CD14-positive monocyte (primary cell): ENCODE measurements at regions not wholly inside any gene's neighbourhood (a gene's known extent, or its start where the extent isn't known, plus 50 kb on each side); places are given as distances from the start of the nearest gene placed in this dataset.

Experiments
- DNase-seq, 3 donors: peaks; one replicate each; pipeline ENCODE4 v3.0.0-alpha.2; 2011 to 2022
- H2AFZ ChIP-seq: 2 replicates; pipeline ENCODE4 v1.6.0; 2012; ENCODE audit warnings: mild to moderate bottlenecking, low read depth, low read length, inconsistent platforms; ENCODE audit not compliant: insufficient read depth, poor library complexity, severe bottlenecking
- H3K27ac ChIP-seq, 2 donors: 1 replicate in 1 of 2; 2 replicates in 1 of 2; pipeline ENCODE4 v1.5.1; 2012 to 2013; ENCODE audit warnings: low read length in 2 of 2, control low read depth in 1 of 2, inconsistent platforms in 1 of 2, low read depth in 1 of 2, mild to moderate bottlenecking in 1 of 2
- H3K27me3 ChIP-seq, 2 donors: one replicate each; pipeline versions ENCODE4 v1.6.0 to v1.6.1; 2011 to 2013; ENCODE audit warnings: low read length in 2 of 2; ENCODE audit not compliant: control insufficient read depth in 2 of 2, insufficient read depth in 2 of 2
- H3K36me3 ChIP-seq, 2 donors: replicated peaks in 1 of 2; 1 replicate in 1 of 2; 2 replicates in 1 of 2; pipeline versions ENCODE4 v1.5.1 to v1.6.1; 2012 to 2013; ENCODE audit warnings: low read length in 2 of 2, control low read depth in 1 of 2, inconsistent platforms in 1 of 2, mild to moderate bottlenecking in 1 of 2; ENCODE audit not compliant: insufficient read depth in 2 of 2, control insufficient read depth in 1 of 2
- H3K4me1 ChIP-seq, 2 donors: 1 replicate in 1 of 2; 2 replicates in 1 of 2; pipeline versions ENCODE4 v1.5.1 to v1.6.1; 2012 to 2013; ENCODE audit warnings: low read length in 2 of 2, control low read depth in 1 of 2, inconsistent platforms in 1 of 2, mild to moderate bottlenecking in 1 of 2, moderate library complexity in 1 of 2; ENCODE audit not compliant: insufficient read depth in 2 of 2, control insufficient read depth in 1 of 2
- H3K4me2 ChIP-seq: replicated peaks from 2 replicates; pipeline ENCODE3; 2012; ENCODE audit warnings: low read length, moderate library complexity, mild to moderate bottlenecking; ENCODE audit not compliant: poor library complexity, severe bottlenecking; ENCODE audit errors: extremely low read depth
- H3K4me3 ChIP-seq, 3 experiments: fragments of 200-600 bp in 1 of 3; sonication (generic) in 1 of 3; replicated peaks in 1 of 3; 1 replicate in 2 of 3; 2 replicates in 1 of 3; pipeline ENCODE4 v1.5.1; 2011 to 2013; ENCODE audit warnings: low read length in 3 of 3, mild to moderate bottlenecking in 3 of 3, control low read depth in 2 of 3, low read depth in 2 of 3, inconsistent platforms in 1 of 3, moderate library complexity in 1 of 3
- H3K79me2 ChIP-seq: 2 replicates; pipeline ENCODE4 v1.6.0; 2012; ENCODE audit warnings: mild to moderate bottlenecking, control low read depth, inconsistent platforms, low read length, moderate library complexity; ENCODE audit not compliant: insufficient read depth
- H3K9ac ChIP-seq: 2 replicates; pipeline ENCODE4 v1.6.0; 2017; ENCODE audit warnings: low read length, mild to moderate bottlenecking; ENCODE audit not compliant: insufficient read depth, poor library complexity, severe bottlenecking
- H3K9me3 ChIP-seq, 2 donors: replicated peaks in 1 of 2; 1 replicate in 1 of 2; 2 replicates in 1 of 2; pipeline versions ENCODE4 v1.5.1 to v1.6.1; 2012 to 2013; ENCODE audit warnings: low read length in 2 of 2, control low read depth in 1 of 2; ENCODE audit not compliant: control insufficient read depth in 1 of 2, insufficient read depth in 1 of 2
- H4K20me1 ChIP-seq: 2 replicates; pipeline ENCODE4 v1.6.0; 2012; ENCODE audit warnings: mild to moderate bottlenecking, low read length, control low read depth, moderate library complexity; ENCODE audit not compliant: insufficient read depth
- H3K27ac Mint-ChIP-seq, 7 donors: one replicate each; pipeline ENCODE4 v1.8.0; 2020; ENCODE audit warnings: mild to moderate bottlenecking in 7 of 7, mixed read lengths in 7 of 7, moderate library complexity in 6 of 7, inconsistent platforms in 2 of 7
- H3K27me3 Mint-ChIP-seq, 3 donors: one replicate each; pipeline ENCODE4 v1.8.0; 2021 to 2022; ENCODE audit warnings: low read depth in 3 of 3, mild to moderate bottlenecking in 3 of 3, mixed read lengths in 3 of 3, moderate library complexity in 3 of 3, inconsistent platforms in 1 of 3
- H3K36me3 Mint-ChIP-seq, 2 donors: one replicate each; pipeline ENCODE4 v1.8.0; 2020; ENCODE audit warnings: mixed read lengths in 2 of 2, inconsistent platforms in 1 of 2, mild to moderate bottlenecking in 1 of 2
- H3K4me1 Mint-ChIP-seq: one replicate; pipeline ENCODE4 v1.8.0; 2020; ENCODE audit warnings: mild to moderate bottlenecking, mixed read lengths
- H3K4me3 Mint-ChIP-seq, 2 donors: one replicate each; pipeline ENCODE4 v1.8.0; 2020; ENCODE audit warnings: mild to moderate bottlenecking in 2 of 2, mixed read lengths in 2 of 2, moderate library complexity in 1 of 2
- H3K9me3 Mint-ChIP-seq, 7 donors: one replicate each; pipeline ENCODE4 v1.8.0; 2020 to 2022; ENCODE audit warnings: mixed read lengths in 7 of 7, mild to moderate bottlenecking in 6 of 7, moderate library complexity in 6 of 7, inconsistent platforms in 2 of 7
- WGBS: methylation state at CpG from one replicate; pipeline ENCODE4 v1.1.5; 2013; ENCODE audit warnings: missing lambda C conversion rate; ENCODE audit not compliant: insufficient coverage; 5-methylcytosine and 5-hydroxymethylcytosine counted together
- intact Hi-C, 2 donors: fragments of 100-400 bp; cut with micrococcal nuclease; formaldehyde crosslinking; loops; one replicate each; pipeline versions ENCODE4 v1.15.0 to v1.15.1; 2023
- TF ChIP-seq, protein P1 (sequence below): fragments of 200-600 bp; IDR thresholded peaks from one replicate; pipeline ENCODE4 v1.8.0; 2022; ENCODE audit warnings: antibody characterized with exemption, mild to moderate bottlenecking

DNA sequence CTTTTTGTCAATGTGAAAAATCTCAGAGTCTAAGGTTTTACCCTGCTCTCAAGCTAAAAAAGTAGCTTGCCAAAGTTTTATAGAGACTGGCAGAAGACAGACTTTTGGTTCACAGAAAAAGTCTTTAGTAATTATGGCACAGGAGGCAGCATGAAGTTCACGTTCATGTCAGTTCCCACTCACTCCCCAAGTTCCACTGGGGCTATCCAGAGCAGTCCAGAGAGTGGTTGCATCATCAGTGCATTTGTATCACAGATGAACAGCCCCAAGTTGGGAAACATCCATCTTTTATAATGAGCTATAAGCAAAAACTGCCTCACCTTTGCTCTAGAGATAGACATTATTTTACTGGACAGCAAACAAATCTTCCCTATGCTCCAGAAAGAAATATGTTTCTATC lies 454.1 kb upstream of the AGTR1 start:
- WGBS: no CpG with 5 or more reads among the region's 1 CpG
- no peaks in the 10 kb centered on the region for H3K79me2 ChIP-seq
- H3K4me1 ChIP-seq: no peaks in the 10 kb centered on the region
- Mint-ChIP-seq H3K9me3 (peaks cover 0 to 4% (median 0%) of the 10 kb centered on the region in 7 donors), H3K27ac (no peak overlapping the region), H3K36me3 (no peaks in the 10 kb centered on the region), H3K27me3 (no peaks in the 10 kb centered on the region), H3K4me1 (no peaks in the 10 kb centered on the region), H3K4me3 (no peak overlapping the region)
- no peak overlapping the region for H2AFZ ChIP-seq
- H3K4me3 ChIP-seq: no peak overlapping the region
- H3K9me3 ChIP-seq: no peaks in the 10 kb centered on the region
- no peak overlapping the region for H3K27ac ChIP-seq
- no peak overlapping the region for H3K9ac ChIP-seq
- TF ChIP-seq, protein P1, sequence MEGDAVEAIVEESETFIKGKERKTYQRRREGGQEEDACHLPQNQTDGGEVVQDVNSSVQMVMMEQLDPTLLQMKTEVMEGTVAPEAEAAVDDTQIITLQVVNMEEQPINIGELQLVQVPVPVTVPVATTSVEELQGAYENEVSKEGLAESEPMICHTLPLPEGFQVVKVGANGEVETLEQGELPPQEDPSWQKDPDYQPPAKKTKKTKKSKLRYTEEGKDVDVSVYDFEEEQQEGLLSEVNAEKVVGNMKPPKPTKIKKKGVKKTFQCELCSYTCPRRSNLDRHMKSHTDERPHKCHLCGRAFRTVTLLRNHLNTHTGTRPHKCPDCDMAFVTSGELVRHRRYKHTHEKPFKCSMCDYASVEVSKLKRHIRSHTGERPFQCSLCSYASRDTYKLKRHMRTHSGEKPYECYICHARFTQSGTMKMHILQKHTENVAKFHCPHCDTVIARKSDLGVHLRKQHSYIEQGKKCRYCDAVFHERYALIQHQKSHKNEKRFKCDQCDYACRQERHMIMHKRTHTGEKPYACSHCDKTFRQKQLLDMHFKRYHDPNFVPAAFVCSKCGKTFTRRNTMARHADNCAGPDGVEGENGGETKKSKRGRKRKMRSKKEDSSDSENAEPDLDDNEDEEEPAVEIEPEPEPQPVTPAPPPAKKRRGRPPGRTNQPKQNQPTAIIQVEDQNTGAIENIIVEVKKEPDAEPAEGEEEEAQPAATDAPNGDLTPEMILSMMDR: no peak
- no peaks in the 10 kb centered on the region for H3K36me3 ChIP-seq
- H3K4me2 ChIP-seq: no peak overlapping the region
- no peaks in the 10 kb centered on the region for H3K27me3 ChIP-seq
- no peaks in the 10 kb centered on the region for H4K20me1 ChIP-seq
- intact Hi-C loops: no loop called here
- no peak for DNase-seq

DNA sequence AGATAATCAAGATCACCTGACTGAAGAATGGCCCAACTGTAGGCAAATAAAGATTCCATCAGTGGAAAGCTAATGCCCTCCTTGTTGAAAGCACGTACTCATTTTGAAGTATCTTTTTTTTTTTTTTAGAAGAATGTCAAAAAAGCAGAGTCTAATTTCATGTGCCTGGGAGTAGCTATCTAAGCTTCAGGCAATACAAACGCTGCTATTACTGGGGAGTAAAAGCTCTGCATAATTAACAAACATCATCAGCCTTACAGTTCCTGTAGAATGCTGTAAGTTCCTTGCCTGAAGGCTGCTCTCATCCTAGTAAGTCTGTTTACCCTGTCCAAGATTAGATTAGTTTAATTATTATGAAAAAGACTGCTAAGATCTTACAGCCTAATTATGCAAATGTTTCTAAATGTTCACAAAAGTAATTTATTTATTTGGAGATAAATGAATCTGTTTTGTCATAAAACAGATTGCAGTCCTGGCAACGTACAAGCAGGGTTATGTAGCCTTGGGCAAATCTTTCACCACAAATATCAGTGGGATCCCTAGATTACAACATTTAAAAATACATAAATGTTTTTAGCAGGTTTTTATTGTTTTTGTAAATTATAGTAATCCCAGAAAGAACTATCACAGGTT lies 451.3 kb upstream of the AGTR1 start:
- H3K27ac Mint-ChIP-seq: no peak overlapping the region

More for the DNA sequence above, 451.3 kb upstream of the AGTR1 start:
- DNase-seq: no peak
- Histone ChIP-seq H3K4me3 (no peak overlapping the region), H4K20me1 (no peaks in the 10 kb centered on the region), H3K36me3 (no peaks in the 10 kb centered on the region), H3K27me3 (no peaks in the 10 kb centered on the region), H3K27ac (no peak overlapping the region), H2AFZ (no peak overlapping the region), H3K4me2 (no peak overlapping the region), H3K9ac (no peak overlapping the region), H3K9me3 (no peaks in the 10 kb centered on the region), H3K4me1 (no peaks in the 10 kb centered on the region), H3K79me2 (no peaks in the 10 kb centered on the region)
- Mint-ChIP-seq H3K36me3 (no peaks in the 10 kb centered on the region), H3K27me3 (no peaks in the 10 kb centered on the region), H3K4me3 (no peak overlapping the region), H3K4me1 (no peaks in the 10 kb centered on the region), H3K9me3 (peaks cover 0 to 4% (median 0%) of the 10 kb centered on the region in 7 donors)
- intact Hi-C loops: no loop called here
- TF ChIP-seq, protein P1: no peak
- no CpG with 5 or more reads among the region's 3 CpGs for WGBS
